ENCODE measurements at regions not wholly inside any gene's neighbourhood (a gene's known extent, or its start where the extent isn't known, plus 50 kb on each side); places are given as distances from the start of the nearest gene placed in this dataset.

DNA sequence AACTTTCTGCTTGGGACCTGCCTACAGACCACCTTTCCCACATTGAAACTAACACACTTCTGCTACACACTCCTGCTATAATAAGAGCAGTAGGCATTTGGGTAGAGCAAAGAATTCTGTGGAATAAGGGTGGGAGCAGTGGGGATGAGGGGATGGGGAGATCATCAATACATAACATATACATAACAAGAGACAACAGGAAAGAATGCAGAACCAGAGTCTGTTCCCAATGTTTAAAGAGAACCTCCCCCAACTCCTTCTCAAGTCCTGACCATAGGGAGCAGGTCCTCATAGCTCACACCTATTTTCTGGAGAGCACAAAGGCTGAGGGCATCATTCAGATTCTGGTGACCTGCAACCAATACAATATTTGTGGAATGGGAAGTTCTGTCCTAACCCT is 121.6 kb upstream of the BARHL2 start:
- no peak for DNase-seq (ENCODE audit: low spot score, unreplicated experiment)
- Mint-ChIP-seq H3K36me3 (ENCODE audit: insufficient read depth) (no peaks in the 10 kb centered on the region), H3K4me3 (ENCODE audit: low read depth) (no peak overlapping the region), H3K9me3 (ENCODE audit: low read depth) (no peaks in the 10 kb centered on the region), H3K4me1 (ENCODE audit: low read depth) (peaks cover 19% of the 10 kb centered on the region), H3K27ac (no peak overlapping the region), H3K27me3 (peaks cover 92% of the 10 kb centered on the region)
- TF ChIP-seq, protein P1, sequence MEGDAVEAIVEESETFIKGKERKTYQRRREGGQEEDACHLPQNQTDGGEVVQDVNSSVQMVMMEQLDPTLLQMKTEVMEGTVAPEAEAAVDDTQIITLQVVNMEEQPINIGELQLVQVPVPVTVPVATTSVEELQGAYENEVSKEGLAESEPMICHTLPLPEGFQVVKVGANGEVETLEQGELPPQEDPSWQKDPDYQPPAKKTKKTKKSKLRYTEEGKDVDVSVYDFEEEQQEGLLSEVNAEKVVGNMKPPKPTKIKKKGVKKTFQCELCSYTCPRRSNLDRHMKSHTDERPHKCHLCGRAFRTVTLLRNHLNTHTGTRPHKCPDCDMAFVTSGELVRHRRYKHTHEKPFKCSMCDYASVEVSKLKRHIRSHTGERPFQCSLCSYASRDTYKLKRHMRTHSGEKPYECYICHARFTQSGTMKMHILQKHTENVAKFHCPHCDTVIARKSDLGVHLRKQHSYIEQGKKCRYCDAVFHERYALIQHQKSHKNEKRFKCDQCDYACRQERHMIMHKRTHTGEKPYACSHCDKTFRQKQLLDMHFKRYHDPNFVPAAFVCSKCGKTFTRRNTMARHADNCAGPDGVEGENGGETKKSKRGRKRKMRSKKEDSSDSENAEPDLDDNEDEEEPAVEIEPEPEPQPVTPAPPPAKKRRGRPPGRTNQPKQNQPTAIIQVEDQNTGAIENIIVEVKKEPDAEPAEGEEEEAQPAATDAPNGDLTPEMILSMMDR (IDR thresholded peaks at IDR 0.05; ENCODE audit: unreplicated experiment): no peak

DNA sequence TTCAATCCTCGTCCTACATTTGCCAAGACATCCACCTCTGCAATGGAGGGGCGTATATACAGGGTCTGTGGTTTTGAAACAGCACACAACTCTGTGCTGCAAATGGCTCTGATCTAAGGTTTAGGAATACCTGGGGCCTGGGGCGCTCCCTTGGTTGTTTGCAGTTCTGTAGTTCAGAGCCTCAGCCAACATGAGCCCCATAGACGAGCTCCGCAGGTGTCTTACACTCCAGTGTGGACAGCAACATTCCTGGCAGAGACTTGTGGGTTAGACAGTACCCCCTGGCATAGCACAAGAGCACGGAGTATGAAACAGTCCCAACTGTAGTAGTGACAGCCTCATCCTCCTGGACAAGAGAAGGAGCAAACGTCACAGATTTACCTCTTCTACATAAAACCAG is 120.3 kb upstream of the BARHL2 start:
- H3K36me3 Mint-ChIP-seq (ENCODE audit: insufficient read depth): no peaks in the 10 kb centered on the region
- H3K27ac Mint-ChIP-seq: no peak overlapping the region
- TF ChIP-seq, protein P1 (IDR thresholded peaks at IDR 0.05; ENCODE audit: unreplicated experiment): no peak
- peaks cover 92% of the 10 kb centered on the region for H3K27me3 Mint-ChIP-seq
- no peak for DNase-seq (ENCODE audit: low spot score, unreplicated experiment)
- H3K4me3 Mint-ChIP-seq (ENCODE audit: low read depth): no peak overlapping the region
- H3K4me1 Mint-ChIP-seq (ENCODE audit: low read depth): peaks cover 19% of the 10 kb centered on the region
- H3K9me3 Mint-ChIP-seq (ENCODE audit: low read depth): no peaks in the 10 kb centered on the region

DNA sequence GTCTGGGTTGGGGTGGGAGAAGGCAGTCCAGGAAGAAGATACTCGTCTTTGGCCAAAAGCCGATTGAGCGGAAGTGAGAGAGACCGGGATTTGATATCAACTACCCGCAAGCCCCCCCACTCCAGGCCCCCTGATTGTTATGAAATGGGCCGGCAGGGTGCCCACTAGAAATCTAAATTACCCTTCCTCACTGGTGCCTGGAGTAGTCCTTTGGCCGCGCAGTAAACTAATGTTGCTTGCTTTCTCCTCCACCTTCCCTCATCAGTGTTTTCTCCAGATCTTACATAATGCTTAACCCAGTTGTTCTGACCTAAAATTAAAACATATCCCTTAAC is 119.2 kb upstream of the BARHL2 start:
- H3K9me3 Mint-ChIP-seq (ENCODE audit: low read depth): no peaks in the 10 kb centered on the region
- H3K4me3 Mint-ChIP-seq (ENCODE audit: low read depth): no peak overlapping the region
- H3K4me1 Mint-ChIP-seq (ENCODE audit: low read depth): peaks cover 21% of the 10 kb centered on the region
- peaks cover 92% of the 10 kb centered on the region for H3K27me3 Mint-ChIP-seq
- no peak overlapping the region for H3K27ac Mint-ChIP-seq
- DNase-seq (ENCODE audit: low spot score, unreplicated experiment): no peak
- H3K36me3 Mint-ChIP-seq (ENCODE audit: insufficient read depth): no peaks in the 10 kb centered on the region
- TF ChIP-seq, protein P1 (IDR thresholded peaks at IDR 0.05; ENCODE audit: unreplicated experiment): no peak

DNA sequence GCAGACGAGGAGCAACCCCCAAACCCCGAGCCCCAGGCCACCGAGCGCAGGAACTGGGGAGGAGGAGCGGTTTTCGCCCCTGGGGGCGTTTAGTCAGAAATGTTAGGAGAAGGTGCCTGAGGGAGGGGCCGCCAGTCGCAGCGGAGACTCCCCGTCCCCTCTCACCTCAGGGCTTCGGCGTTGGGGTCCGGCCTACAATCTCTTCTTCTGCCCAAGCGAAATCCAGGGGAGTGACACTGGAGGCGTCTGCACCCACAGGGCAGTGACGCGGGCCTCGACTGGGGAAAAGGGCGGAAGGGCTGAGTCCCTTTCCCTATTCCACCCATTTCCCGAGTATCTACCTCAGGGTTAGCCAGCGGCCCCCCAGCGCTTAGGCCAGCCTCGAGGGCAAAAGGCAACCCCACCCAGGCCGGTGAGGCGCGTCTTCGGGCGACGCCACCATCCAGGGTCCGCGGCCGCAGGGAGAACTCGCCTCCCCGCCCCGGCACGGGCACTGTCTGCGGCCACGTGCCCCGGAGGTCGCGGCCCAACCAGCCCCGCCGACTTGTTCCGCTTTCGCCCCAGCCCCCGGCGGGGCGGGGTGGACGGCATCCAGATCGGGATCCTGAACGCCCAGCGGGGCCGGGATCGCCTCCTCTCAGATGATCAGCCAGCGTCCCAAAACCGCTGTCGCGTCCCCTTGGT is 118.7 kb upstream of the BARHL2 start:
- no peaks in the 10 kb centered on the region for H3K36me3 Mint-ChIP-seq (ENCODE audit: insufficient read depth)
- H3K4me3 Mint-ChIP-seq (ENCODE audit: low read depth): no peak overlapping the region
- TF ChIP-seq, protein P1 (IDR thresholded peaks at IDR 0.05; ENCODE audit: unreplicated experiment): no peak
- no peaks in the 10 kb centered on the region for H3K9me3 Mint-ChIP-seq (ENCODE audit: low read depth)
- H3K27me3 Mint-ChIP-seq: peaks cover 92% of the 10 kb centered on the region
- peaks cover 19% of the 10 kb centered on the region for H3K4me1 Mint-ChIP-seq (ENCODE audit: low read depth)
- DNase-seq (ENCODE audit: low spot score, unreplicated experiment): no peak
- no peak overlapping the region for H3K27ac Mint-ChIP-seq

DNA sequence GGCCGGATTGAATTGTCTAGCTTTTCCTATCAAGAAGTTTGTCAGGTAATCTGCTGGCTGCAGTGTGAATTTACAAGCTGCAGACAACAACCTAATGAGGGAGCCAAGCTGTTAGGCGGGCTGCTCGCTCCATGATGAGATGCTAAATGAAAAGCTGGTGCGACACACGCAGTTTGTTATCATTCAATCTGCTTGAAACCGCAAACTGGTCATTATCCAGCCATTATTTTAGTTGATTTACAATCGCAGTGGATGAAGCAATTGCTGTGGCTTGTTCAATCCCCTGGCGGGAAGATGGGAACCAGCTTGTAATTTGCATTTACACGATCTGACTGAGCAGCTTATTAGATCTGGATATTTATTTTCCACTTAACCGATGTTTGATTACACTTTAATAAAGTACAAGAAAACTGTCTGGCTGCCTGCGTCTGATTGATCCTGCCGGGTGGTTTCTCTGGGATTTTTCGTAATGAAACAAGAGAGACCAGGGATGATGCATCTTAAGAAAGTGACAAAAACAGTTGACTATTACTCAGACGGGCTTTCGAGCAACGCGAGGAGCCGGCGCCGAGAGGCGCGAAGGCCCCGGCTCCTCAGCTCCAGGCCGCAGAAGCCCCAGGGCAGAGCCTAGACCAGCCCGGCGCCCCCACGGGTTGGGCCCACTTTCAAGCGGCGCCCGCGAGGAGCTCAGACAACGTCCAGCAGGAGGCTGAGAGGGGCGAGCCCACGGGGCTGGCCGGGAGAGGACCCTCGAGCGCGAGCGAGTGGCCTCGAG is 118.0 kb upstream of the BARHL2 start:
- no peaks in the 10 kb centered on the region for H3K36me3 Mint-ChIP-seq (ENCODE audit: insufficient read depth)
- peak overlapping the region; percentile 48 for H3K4me3 Mint-ChIP-seq (ENCODE audit: low read depth)
- DNase-seq (ENCODE audit: low spot score, unreplicated experiment): no peak
- H3K4me1 Mint-ChIP-seq (ENCODE audit: low read depth): peaks cover 12% of the 10 kb centered on the region
- no peak overlapping the region for H3K27ac Mint-ChIP-seq
- H3K9me3 Mint-ChIP-seq (ENCODE audit: low read depth): no peaks in the 10 kb centered on the region
- peaks cover 90% of the 10 kb centered on the region for H3K27me3 Mint-ChIP-seq
- TF ChIP-seq, protein P1 (IDR thresholded peaks at IDR 0.05; ENCODE audit: unreplicated experiment): no peak

Measured in progenitor cell of endocrine pancreas (in vitro differentiated cells).